Prostate gland (tissue), 2 donors: ENCODE measurements at regions not wholly inside any gene's neighbourhood (a gene's known extent, or its start where the extent isn't known, plus 50 kb on each side); places are given as distances from the start of the nearest gene placed in this dataset.

Experiments
- DNase-seq: peaks from one replicate; pipeline ENCODE4 v3.0.0-alpha.2; 2019; ENCODE audit warnings: low spot score
- H3K27ac ChIP-seq, 2 donors: fragments of 200-600 bp; sonication (generic); 2 replicates each; pipeline ENCODE4 v1.5.1; 2017 to 2019
- H3K27me3 ChIP-seq: fragments of 200-600 bp; sonication (generic); replicated peaks from 2 replicates; pipeline ENCODE4 v1.5.1; 2019; ENCODE audit not compliant: insufficient read depth
- H3K36me3 ChIP-seq, 2 donors: fragments of 200-600 bp; sonication (generic); 1 replicate in 1 of 2; 2 replicates in 1 of 2; pipeline versions ENCODE4 v1.5.1 to v1.8.1; 2017 to 2019
- H3K4me1 ChIP-seq: fragments of 200-600 bp; sonication (generic); replicated peaks from 2 replicates; pipeline ENCODE4 v1.5.1; 2019
- H3K4me3 ChIP-seq, 2 donors: fragments of 200-600 bp; sonication (generic); 2 replicates each; pipeline ENCODE4 v1.5.1; 2017 to 2019
- H3K9me3 ChIP-seq: fragments of 200-600 bp; sonication (generic); 2 replicates; pipeline ENCODE4 v1.5.1; 2017
- CTCF ChIP-seq, 4 experiments: fragments of 200-600 bp in 2 of 4; fragments of 450-650 bp in 2 of 4; sonication (generic) in 2 of 4; IDR thresholded peaks; 1 replicate in 3 of 4; 2 replicates in 1 of 4; pipeline ENCODE4 v1.5.1; 2016 to 2019; ENCODE audit warnings: antibody characterized with exemption in 4 of 4, mild to moderate bottlenecking in 2 of 4, moderate library complexity in 2 of 4
- POLR2A ChIP-seq: fragments of 450-650 bp; IDR thresholded peaks from one replicate; pipeline ENCODE4 v1.6.1; 2016; ENCODE audit warnings: antibody characterized with exemption, mild to moderate bottlenecking
- POLR2AphosphoS5 ChIP-seq: sonication (generic); formaldehyde crosslinking; IDR thresholded peaks from one replicate; pipeline ENCODE4 v1.6.1; 2017; ENCODE audit warnings: antibody characterized with exemption
- WGBS: methylation state at CpG from one replicate; pipeline ENCODE4 v1.1.5; 2018; 5-methylcytosine and 5-hydroxymethylcytosine counted together
- intact Hi-C: fragments of 100-400 bp; cut with DNase I; formaldehyde crosslinking; loops from one replicate; pipeline ENCODE4 v1.14.2; 2022

- H3K4me3 ChIP-seq, result no peak overlapping the region
- H3K27ac ChIP-seq, result no peak overlapping the region
- intact Hi-C loops, result no loop called here
- no peaks in the 10 kb centered on the region for H3K36me3 ChIP-seq
- no peaks in the 10 kb centered on the region for H3K9me3 ChIP-seq
- H3K4me1 ChIP-seq, result no peaks in the 10 kb centered on the region
- TF ChIP-seq POLR2AphosphoS5 (no peak), POLR2A (no peak), CTCF (IDR thresholded peaks at IDR 0.05) (no peak)
- DNase-seq, result no peak
- no peaks in the 10 kb centered on the region for H3K27me3 ChIP-seq
- WGBS, result 87% methylated on average over 2 of the region's 2 CpGs
Observed at GRCh38 chr18:65990174-65990690, 239.4 kb downstream of the CDH7 start.

GRCh38 chr18:65988972-65989371 lies 238.2 kb downstream of the CDH7 start:
- Histone ChIP-seq H3K4me1 (no peaks in the 10 kb centered on the region), H3K27me3 (no peaks in the 10 kb centered on the region), H3K4me3 (no peak overlapping the region), H3K36me3 (no peaks in the 10 kb centered on the region), H3K27ac (no peak overlapping the region), H3K9me3 (no peaks in the 10 kb centered on the region)
- intact Hi-C loops, result no loop called here
- no peak for DNase-seq
- 33% methylated on average over 3 of the region's 3 CpGs for WGBS
- TF ChIP-seq CTCF (IDR thresholded peaks at IDR 0.05), result no peak

GRCh38 chr18:65988386-65988785 lies 237.6 kb downstream of the CDH7 start:
- no peak for TF ChIP-seq CTCF (IDR thresholded peaks at IDR 0.05)
- no peak for TF ChIP-seq POLR2A
- no peak for TF ChIP-seq POLR2AphosphoS5
- intact Hi-C loops, result no loop called here
- Histone ChIP-seq H3K27me3 (no peaks in the 10 kb centered on the region), H3K4me1 (no peaks in the 10 kb centered on the region), H3K27ac (no peak overlapping the region), H3K4me3 (no peak overlapping the region), H3K9me3 (no peaks in the 10 kb centered on the region), H3K36me3 (no peaks in the 10 kb centered on the region)
- WGBS, result 88% methylated on average over 1 of the region's 1 CpG
- DNase-seq, result no peak

- Histone ChIP-seq H3K27me3 (no peaks in the 10 kb centered on the region), H3K36me3 (no peaks in the 10 kb centered on the region), H3K4me1 (no peaks in the 10 kb centered on the region), H3K9me3 (no peaks in the 10 kb centered on the region), H3K4me3 (no peak overlapping the region), H3K27ac (no peak overlapping the region)
- no peak for DNase-seq
- 75% methylated on average over 1 of the region's 1 CpG for WGBS
- no peak for TF ChIP-seq POLR2AphosphoS5
- TF ChIP-seq POLR2A, result no peak
- no peak for TF ChIP-seq CTCF (IDR thresholded peaks at IDR 0.05)
- intact Hi-C loops, result no loop called here
Observed at GRCh38 chr18:65983750-65984149, 232.9 kb downstream of the CDH7 start.

GRCh38 chr18:65975536-65975935 lies 224.7 kb downstream of the CDH7 start:
- H3K4me1 ChIP-seq, result no peaks in the 10 kb centered on the region
- no peaks in the 10 kb centered on the region for H3K27me3 ChIP-seq
- H3K4me3 ChIP-seq, result no peak overlapping the region
- intact Hi-C loops, result no loop called here
- DNase-seq, result no peak
- no peaks in the 10 kb centered on the region for H3K36me3 ChIP-seq
- no peak overlapping the region for H3K27ac ChIP-seq
- no peaks in the 10 kb centered on the region for H3K9me3 ChIP-seq
- WGBS, result 82% methylated on average over 3 of the region's 3 CpGs
- no peak for TF ChIP-seq POLR2A
- no peak for TF ChIP-seq POLR2AphosphoS5
- TF ChIP-seq CTCF (IDR thresholded peaks at IDR 0.05), result no peak
